ENCODE measurements at regions not wholly inside any gene's neighbourhood (a gene's known extent, or its start where the extent isn't known, plus 50 kb on each side); places are given as distances from the start of the nearest gene placed in this dataset.

- peak overlapping the region in 2 of 4 donors; percentile 29 to 64 for H3K27ac ChIP-seq
Measured at GRCh38 chr3:30502742-30503073, 103.7 kb upstream of the TGFBR2 start.

GRCh38 chr3:30503446-30503845 lies 103.0 kb upstream of the TGFBR2 start:
- no peak for DNase-seq
- peak overlapping the region in 2 of 4 donors; percentile 29 to 50 for H3K27ac ChIP-seq
- H3K9me3 ChIP-seq = no peaks in the 10 kb centered on the region
- TF ChIP-seq POLR2A (IDR thresholded peaks at IDR 0.05) (no peak), CTCF (IDR thresholded peaks at IDR 0.05) (no peak)
- H3K4me1 ChIP-seq = peaks cover 0 to 15% (median under 1%) of the 10 kb centered on the region in 4 donors
- H3K27me3 ChIP-seq = no peaks in the 10 kb centered on the region
- no peaks in the 10 kb centered on the region for H3K36me3 ChIP-seq
- no peak overlapping the region for H3K4me3 ChIP-seq

More at GRCh38 chr3:30502742-30503073, 103.7 kb upstream of the TGFBR2 start:
- Histone ChIP-seq H3K4me1 (peaks cover 0 to 15% (median 2%) of the 10 kb centered on the region in 4 donors), H3K36me3 (no peaks in the 10 kb centered on the region), H3K9me3 (no peaks in the 10 kb centered on the region), H3K27me3 (no peaks in the 10 kb centered on the region), H3K4me3 (no peak overlapping the region)
- DNase-seq = peak in 1 of 3 donors; percentile 42
- TF ChIP-seq CTCF (IDR thresholded peaks at IDR 0.05) (no peak), POLR2A (IDR thresholded peaks at IDR 0.05) (no peak)

GRCh38 chr3:30504939-30505338 lies 101.5 kb upstream of the TGFBR2 start:
- H3K27ac ChIP-seq = no peak overlapping the region
- H3K4me1 ChIP-seq = peaks cover 0 to 15% (median 0%) of the 10 kb centered on the region in 4 donors
- TF ChIP-seq CTCF (IDR thresholded peaks at IDR 0.05) (no peak), POLR2A (IDR thresholded peaks at IDR 0.05) (no peak)
- H3K9me3 ChIP-seq = no peaks in the 10 kb centered on the region
- H3K4me3 ChIP-seq = no peak overlapping the region
- no peaks in the 10 kb centered on the region for H3K36me3 ChIP-seq
- no peak for DNase-seq
- no peaks in the 10 kb centered on the region for H3K27me3 ChIP-seq

- H3K9me3 ChIP-seq = no peaks in the 10 kb centered on the region
- no peak overlapping the region for H3K27ac ChIP-seq
- TF ChIP-seq CTCF (IDR thresholded peaks at IDR 0.05) (no peak), POLR2A (IDR thresholded peaks at IDR 0.05) (no peak)
- peaks cover 0 to 15% (median 0%) of the 10 kb centered on the region in 4 donors for H3K4me1 ChIP-seq
- no peak overlapping the region for H3K4me3 ChIP-seq
- H3K36me3 ChIP-seq = no peaks in the 10 kb centered on the region
- DNase-seq = no peak
- H3K27me3 ChIP-seq = no peaks in the 10 kb centered on the region
Measured at GRCh38 chr3:30505866-30506520, 100.4 kb upstream of the TGFBR2 start.

GRCh38 chr3:30508339-30508738 lies 98.1 kb upstream of the TGFBR2 start:
- Histone ChIP-seq H3K36me3 (no peaks in the 10 kb centered on the region), H3K9me3 (no peaks in the 10 kb centered on the region)
- no peak for DNase-seq

More at GRCh38 chr3:30508339-30508738, 98.1 kb upstream of the TGFBR2 start:
- Histone ChIP-seq H3K4me3 (no peak overlapping the region), H3K27me3 (no peaks in the 10 kb centered on the region), H3K4me1 (peaks cover 0 to 5% (median 0%) of the 10 kb centered on the region in 4 donors), H3K27ac (no peak overlapping the region)
- TF ChIP-seq POLR2A (IDR thresholded peaks at IDR 0.05) (no peak), CTCF (IDR thresholded peaks at IDR 0.05) (no peak)

Data from Peyer's patch (tissue), 4 donors.